Activated naive CD8-positive, alpha-beta T cell treated with anti-CD3 and anti-CD28 coated beads, Interleukin-2, amount 10 ng/mL, durations not matched to agents 7 days and 5 days (primary cell): ENCODE measurements at regions not wholly inside any gene's neighbourhood (a gene's known extent, or its start where the extent isn't known, plus 50 kb on each side); places are given as distances from the start of the nearest gene placed in this dataset.

Experiments
- ATAC-seq: fragments of 150-1000 bp; cut with Tn5 transposase; one replicate; pipeline ENCODE4 v1.10.0; 2021; ENCODE audit warnings: low read depth, moderate library complexity
- POLR2A ChIA-PET: fragments of 350-600 bp; sonication (Branson Sonifier 250); formaldehyde crosslinking; loops from one replicate; lab custom pipeline; 2021; ENCODE audit warnings: antibody characterized with exemption; lab: Charles Lee
- DNase-seq: peaks from one replicate; pipeline ENCODE4 v3.0.0; 2021
- H3K27ac Mint-ChIP-seq: one replicate; pipeline ENCODE4 v1.8.0; 2022; ENCODE audit warnings: mild to moderate bottlenecking, mixed read lengths
- H3K27me3 Mint-ChIP-seq: one replicate; pipeline ENCODE4 v1.8.0; 2022; ENCODE audit warnings: mild to moderate bottlenecking, moderate library complexity, mixed read lengths
- H3K36me3 Mint-ChIP-seq: one replicate; pipeline ENCODE4 v1.8.0; 2021; ENCODE audit warnings: mild to moderate bottlenecking, mixed read lengths
- H3K4me1 Mint-ChIP-seq: one replicate; pipeline ENCODE4 v1.8.0; 2021; ENCODE audit warnings: mixed read lengths
- H3K4me3 Mint-ChIP-seq: one replicate; pipeline ENCODE4 v1.8.0; 2022; ENCODE audit warnings: mild to moderate bottlenecking, moderate library complexity, mixed read lengths
- H3K9me3 Mint-ChIP-seq: one replicate; pipeline ENCODE4 v1.8.0; 2021; ENCODE audit warnings: mixed read lengths

DNA sequence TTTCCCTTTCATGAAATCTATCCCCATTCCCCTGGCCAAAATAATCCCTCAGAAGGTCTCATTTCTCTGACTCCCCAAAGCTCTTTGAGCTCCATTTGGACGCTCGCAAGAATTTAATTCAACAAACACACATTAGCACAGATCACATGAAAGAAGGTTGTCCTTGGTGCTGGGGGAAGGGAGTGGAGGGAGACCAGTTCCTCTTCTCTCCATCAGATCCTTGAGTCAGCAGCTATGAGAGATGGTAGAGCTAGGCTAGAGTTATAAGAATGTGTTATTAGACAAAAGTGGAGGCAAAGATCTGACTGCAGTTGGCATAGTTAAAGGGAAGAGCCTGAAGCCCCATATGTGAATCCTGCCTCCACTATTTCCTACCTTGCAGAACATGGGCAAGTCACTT is 184.2 kb upstream of the CDYL start:
- no peak for ATAC-seq
- POLR2A ChIA-PET: no interaction called here
- Mint-ChIP-seq H3K4me3 (no peak overlapping the region), H3K9me3 (peaks cover 2% of the 10 kb centered on the region), H3K36me3 (no peaks in the 10 kb centered on the region), H3K27me3 (no peaks in the 10 kb centered on the region), H3K27ac (no peak overlapping the region), H3K4me1 (no peaks in the 10 kb centered on the region)
- DNase-seq: no peak

- Mint-ChIP-seq H3K4me3 (no peak overlapping the region), H3K36me3 (no peaks in the 10 kb centered on the region), H3K27me3 (no peaks in the 10 kb centered on the region), H3K4me1 (no peaks in the 10 kb centered on the region), H3K27ac (no peak overlapping the region), H3K9me3 (peaks cover 2% of the 10 kb centered on the region)
- ATAC-seq (no peak), DNase-seq (no peak)
- POLR2A ChIA-PET: no interaction called here
Observed at GRCh38 chr6:4591218-4591617, 185.0 kb upstream of the CDYL start.

- Mint-ChIP-seq H3K9me3 (no peaks in the 10 kb centered on the region), H3K4me3 (no peak overlapping the region), H3K4me1 (no peaks in the 10 kb centered on the region), H3K27me3 (no peaks in the 10 kb centered on the region), H3K36me3 (no peaks in the 10 kb centered on the region), H3K27ac (no peak overlapping the region)
- ATAC-seq (no peak), DNase-seq (no peak)
- POLR2A ChIA-PET: no interaction called here
Observed at GRCh38 chr6:4589295-4589694, 186.9 kb upstream of the CDYL start.

- Mint-ChIP-seq H3K27me3 (no peaks in the 10 kb centered on the region), H3K9me3 (no peaks in the 10 kb centered on the region), H3K4me3 (no peak overlapping the region), H3K4me1 (no peaks in the 10 kb centered on the region), H3K36me3 (no peaks in the 10 kb centered on the region), H3K27ac (no peak overlapping the region)
- POLR2A ChIA-PET: no interaction called here
- ATAC-seq: no peak
- no peak for DNase-seq
Observed at GRCh38 chr6:4588581-4588980, 187.6 kb upstream of the CDYL start.

DNA sequence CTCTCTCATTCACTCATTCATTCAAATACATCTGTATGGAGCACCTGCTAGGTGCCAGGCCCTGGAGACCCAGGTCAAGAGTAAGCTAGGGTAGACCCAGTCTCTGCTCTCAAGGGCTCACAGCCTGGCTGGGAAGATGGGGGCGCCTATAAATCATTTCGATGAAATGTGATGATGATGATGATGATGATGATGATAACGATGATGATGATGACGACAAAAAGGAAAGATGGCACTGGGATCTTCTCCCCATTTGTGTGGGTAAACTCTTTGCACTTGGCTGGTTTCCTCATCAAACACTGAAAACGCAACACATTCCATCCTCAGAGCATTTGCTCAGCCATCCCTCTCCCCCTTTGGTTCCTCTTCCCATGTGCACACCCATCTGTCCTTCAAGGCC is 188.0 kb upstream of the CDYL start:
- H3K27ac Mint-ChIP-seq: no peak overlapping the region
- H3K9me3 Mint-ChIP-seq: no peaks in the 10 kb centered on the region
- H3K4me3 Mint-ChIP-seq: no peak overlapping the region
- DNase-seq (no peak), ATAC-seq (no peak)
- no peaks in the 10 kb centered on the region for H3K36me3 Mint-ChIP-seq
- no peaks in the 10 kb centered on the region for H3K4me1 Mint-ChIP-seq
- no peaks in the 10 kb centered on the region for H3K27me3 Mint-ChIP-seq
- POLR2A ChIA-PET: no interaction called here

GRCh38 chr6:4587171-4587570 is 189.0 kb upstream of the CDYL start:
- Mint-ChIP-seq H3K4me1 (no peaks in the 10 kb centered on the region), H3K9me3 (no peaks in the 10 kb centered on the region), H3K27me3 (no peaks in the 10 kb centered on the region), H3K4me3 (no peak overlapping the region), H3K36me3 (no peaks in the 10 kb centered on the region), H3K27ac (no peak overlapping the region)
- POLR2A ChIA-PET: no interaction called here
- ATAC-seq (no peak), DNase-seq (no peak)

DNA sequence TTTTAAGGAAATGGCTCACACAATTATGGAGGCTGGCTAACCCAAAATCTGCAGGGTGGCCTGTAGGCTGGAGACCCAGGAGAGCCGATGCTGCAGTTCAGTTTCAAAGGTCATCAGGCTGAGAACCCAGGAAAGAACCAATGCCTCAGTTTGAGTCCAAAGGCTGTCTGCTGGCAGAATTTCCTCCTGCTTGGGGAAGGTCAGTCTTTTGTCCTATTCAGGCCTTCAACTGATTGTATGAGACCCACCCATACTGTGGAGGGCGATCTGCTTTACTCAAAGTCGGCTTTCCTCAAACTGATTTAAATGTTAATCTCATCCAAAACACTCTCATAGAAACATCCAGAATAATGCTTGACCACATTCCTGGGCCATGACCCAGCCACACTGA is 189.7 kb upstream of the CDYL start:
- POLR2A ChIA-PET: no interaction called here
- Mint-ChIP-seq H3K27ac (no peak overlapping the region), H3K27me3 (no peaks in the 10 kb centered on the region), H3K4me3 (no peak overlapping the region), H3K36me3 (no peaks in the 10 kb centered on the region), H3K4me1 (no peaks in the 10 kb centered on the region), H3K9me3 (no peaks in the 10 kb centered on the region)
- ATAC-seq (no peak), DNase-seq (no peak)

DNA sequence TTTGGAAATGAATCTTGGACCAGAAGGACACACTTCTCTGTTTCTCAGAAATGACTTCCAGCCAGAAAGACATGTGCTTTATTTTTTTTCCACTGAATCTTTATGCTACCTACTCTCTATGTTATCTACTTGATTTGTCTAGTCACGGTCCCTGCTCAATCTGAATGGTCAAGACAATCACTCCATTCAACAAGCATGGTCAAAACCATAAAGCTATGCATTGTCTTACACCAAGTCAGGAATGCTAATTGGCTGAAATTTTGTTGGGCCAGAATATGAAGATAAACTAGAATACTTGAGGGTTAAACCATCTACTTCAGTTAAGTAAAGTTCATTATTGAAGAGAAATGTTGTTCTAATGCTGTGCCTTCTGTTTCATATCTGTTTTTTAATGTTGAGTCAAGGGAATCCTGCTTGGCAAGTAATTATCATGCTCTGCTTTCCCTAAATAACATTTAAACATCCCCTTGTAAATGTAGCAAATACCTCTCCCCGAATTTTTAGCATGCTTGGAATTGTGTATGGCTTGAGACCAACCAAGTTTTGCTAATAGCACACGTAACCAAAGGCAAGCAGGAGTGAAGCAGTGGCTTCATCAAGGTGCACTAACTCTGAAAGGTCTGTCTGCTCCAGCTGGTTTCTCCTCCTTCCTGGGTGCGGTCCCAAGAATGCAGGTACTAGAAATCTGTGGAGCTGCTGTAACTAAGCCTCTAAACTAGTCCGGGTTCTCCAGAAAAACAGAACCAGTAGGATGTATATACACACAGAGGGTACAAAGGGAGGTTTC is 190.3 kb upstream of the CDYL start:
- POLR2A ChIA-PET: no interaction called here
- Mint-ChIP-seq H3K27ac (no peak overlapping the region), H3K4me3 (no peak overlapping the region), H3K4me1 (no peaks in the 10 kb centered on the region), H3K27me3 (no peaks in the 10 kb centered on the region), H3K9me3 (no peaks in the 10 kb centered on the region), H3K36me3 (no peaks in the 10 kb centered on the region)
- ATAC-seq: no peak
- DNase-seq: no peak

DNA sequence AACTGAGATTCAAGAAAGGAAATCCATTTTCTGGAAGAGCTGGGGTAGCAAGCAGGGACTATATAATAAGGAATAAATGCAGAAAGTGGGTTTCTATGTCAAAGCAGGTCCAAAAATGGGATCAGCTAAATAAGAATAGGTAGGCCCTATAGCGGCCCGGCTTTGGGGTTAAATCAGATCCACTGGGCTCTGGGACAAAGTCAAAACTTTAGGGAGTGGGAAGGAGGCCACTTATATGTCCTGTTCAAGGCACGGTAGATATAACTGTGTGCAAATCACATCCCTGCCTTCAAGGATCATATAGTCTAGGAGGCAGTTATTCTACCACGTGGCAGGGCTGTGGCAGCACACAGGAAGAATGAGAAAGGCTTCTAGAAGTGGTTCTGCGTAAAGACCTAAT is 191.4 kb upstream of the CDYL start:
- no peaks in the 10 kb centered on the region for H3K27me3 Mint-ChIP-seq
- ATAC-seq (no peak), DNase-seq (no peak)
- POLR2A ChIA-PET: no interaction called here
- no peaks in the 10 kb centered on the region for H3K4me1 Mint-ChIP-seq
- no peaks in the 10 kb centered on the region for H3K36me3 Mint-ChIP-seq
- no peaks in the 10 kb centered on the region for H3K9me3 Mint-ChIP-seq
- no peak overlapping the region for H3K4me3 Mint-ChIP-seq
- no peak overlapping the region for H3K27ac Mint-ChIP-seq

DNA sequence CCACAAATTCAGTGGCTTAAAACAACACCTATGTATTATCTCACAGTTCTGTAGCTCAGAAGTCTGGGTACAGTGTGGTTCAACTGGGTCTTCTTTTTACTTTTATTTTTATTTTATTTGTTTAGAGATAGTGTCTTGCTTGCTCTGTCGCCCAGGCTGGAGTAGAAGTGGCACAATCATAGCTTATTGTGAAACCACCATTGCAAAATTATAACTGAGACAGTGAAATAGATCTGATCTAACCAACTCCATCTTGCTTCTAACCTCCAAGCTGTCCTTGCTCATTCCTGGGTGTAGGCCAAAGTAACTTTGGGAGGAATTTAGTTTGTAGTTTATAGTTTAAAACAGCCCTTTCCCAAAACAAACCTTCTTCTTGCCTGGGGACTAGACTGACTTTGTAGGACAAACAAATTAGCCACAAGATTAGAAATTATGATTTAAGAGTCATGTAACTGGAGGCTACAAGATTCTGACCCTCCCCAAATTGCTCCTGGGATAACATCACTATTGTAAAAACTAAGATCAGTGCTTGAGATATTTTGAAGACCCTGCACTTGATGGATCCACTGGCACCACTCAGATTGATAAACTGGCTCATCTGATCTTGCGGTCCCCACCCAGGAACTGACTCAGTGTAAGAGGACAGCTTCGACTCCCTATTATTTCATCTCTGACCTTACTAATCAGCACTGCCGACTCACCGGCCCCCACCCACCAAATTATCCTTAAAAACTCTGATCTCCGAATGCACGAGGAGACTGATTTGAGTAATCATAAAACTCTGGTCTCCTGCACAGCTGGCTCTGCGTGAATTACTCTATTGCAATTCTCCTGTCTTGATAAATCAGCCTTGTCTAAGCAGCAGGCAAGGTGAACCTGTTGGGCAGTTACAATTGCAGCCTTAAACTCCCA is 193.4 kb upstream of the CDYL start:
- ATAC-seq (no peak), DNase-seq (no peak)
- POLR2A ChIA-PET: no interaction called here
- Mint-ChIP-seq H3K36me3 (no peaks in the 10 kb centered on the region), H3K9me3 (peaks cover under 1% of the 10 kb centered on the region), H3K27ac (no peak overlapping the region), H3K4me3 (no peak overlapping the region), H3K27me3 (peaks cover under 1% of the 10 kb centered on the region), H3K4me1 (no peaks in the 10 kb centered on the region)

DNA sequence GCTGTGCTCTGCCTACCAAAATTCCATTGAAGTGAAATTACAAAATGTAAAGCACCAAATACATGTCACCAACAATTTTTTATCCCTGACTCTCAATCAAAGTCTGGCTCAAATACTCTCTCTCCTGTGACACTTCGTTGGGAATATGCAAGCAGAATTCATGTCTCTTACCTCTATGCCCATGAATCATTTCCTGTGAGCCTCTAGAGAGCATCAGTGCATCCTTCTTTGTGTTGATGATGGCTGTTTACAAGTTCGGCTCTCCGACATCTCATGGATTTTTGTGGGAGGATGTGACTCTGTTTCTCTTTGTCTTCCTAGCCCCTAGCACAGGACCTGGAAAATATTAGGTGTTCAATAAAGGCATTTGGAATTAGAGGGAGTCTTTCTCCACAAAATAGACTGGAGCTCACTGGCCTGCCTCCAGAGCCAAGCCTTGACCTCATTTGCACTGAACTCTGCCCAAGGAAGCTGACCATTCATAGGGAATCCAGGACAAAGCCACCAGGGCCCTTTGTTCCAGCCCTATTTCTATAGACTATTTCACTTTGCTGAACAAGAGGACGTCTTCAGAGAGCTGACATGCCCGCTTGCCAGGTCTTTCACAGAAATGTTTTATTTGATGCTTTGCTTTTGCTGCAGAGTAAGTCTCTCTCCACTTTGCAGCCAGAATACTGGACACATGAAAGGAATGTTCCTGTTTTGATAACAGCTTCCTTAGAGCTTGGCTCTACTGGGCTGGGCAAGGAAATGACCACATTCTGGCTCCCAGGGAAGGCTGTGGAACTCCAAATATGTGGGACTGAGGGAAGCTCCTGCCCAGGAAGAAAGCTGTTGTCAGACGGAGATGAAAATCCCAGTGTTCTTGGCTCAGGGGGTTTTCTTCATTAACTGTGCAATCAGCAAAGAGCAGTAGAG is 194.5 kb upstream of the CDYL start:
- no peaks in the 10 kb centered on the region for H3K36me3 Mint-ChIP-seq
- H3K4me1 Mint-ChIP-seq: no peaks in the 10 kb centered on the region
- H3K27ac Mint-ChIP-seq: no peak overlapping the region
- H3K9me3 Mint-ChIP-seq: peaks cover 2% of the 10 kb centered on the region
- H3K4me3 Mint-ChIP-seq: no peak overlapping the region
- DNase-seq (no peak), ATAC-seq (no peak)
- POLR2A ChIA-PET: no interaction called here
- H3K27me3 Mint-ChIP-seq: peaks cover 3% of the 10 kb centered on the region

- no peaks in the 10 kb centered on the region for H3K36me3 Mint-ChIP-seq
- peaks cover 6% of the 10 kb centered on the region for H3K27me3 Mint-ChIP-seq
- no peak for ATAC-seq
- H3K9me3 Mint-ChIP-seq: peaks cover 5% of the 10 kb centered on the region
- H3K4me1 Mint-ChIP-seq: no peaks in the 10 kb centered on the region
- no peak for DNase-seq
- no peak overlapping the region for H3K27ac Mint-ChIP-seq
- no peak overlapping the region for H3K4me3 Mint-ChIP-seq
- POLR2A ChIA-PET: no interaction called here
Observed at GRCh38 chr6:4580361-4580760, 195.8 kb upstream of the CDYL start.

GRCh38 chr6:4577406-4577805 is 198.8 kb upstream of the CDYL start:
- Mint-ChIP-seq H3K4me1 (no peaks in the 10 kb centered on the region), H3K36me3 (no peaks in the 10 kb centered on the region), H3K27me3 (peaks cover 6% of the 10 kb centered on the region), H3K9me3 (peaks cover 9% of the 10 kb centered on the region), H3K27ac (no peak overlapping the region), H3K4me3 (no peak overlapping the region)
- POLR2A ChIA-PET: no interaction called here
- ATAC-seq (no peak), DNase-seq (no peak)
